NT2/D1 (cell line): ENCODE measurements at regions not wholly inside any gene's neighbourhood (a gene's known extent, or its start where the extent isn't known, plus 50 kb on each side); places are given as distances from the start of the nearest gene placed in this dataset.

ENCODE experiments used
- DNase-seq: peaks from one replicate; pipeline ENCODE4 v3.0.0-alpha.2; 2011; ENCODE audit warnings: low read depth, low spot score
- H3K27me3 ChIP-seq: 2 replicates; pipeline ENCODE4 v1.6.0; 2011; ENCODE audit warnings: mild to moderate bottlenecking; ENCODE audit not compliant: insufficient read length, insufficient read depth
- H3K36me3 ChIP-seq: 2 replicates; pipeline ENCODE4 v1.6.1; 2011; ENCODE audit warnings: mild to moderate bottlenecking, low read length, mixed read lengths; ENCODE audit not compliant: insufficient read depth, insufficient read length
- H3K4me1 ChIP-seq: 2 replicates; pipeline ENCODE4 v1.5.1; 2011; ENCODE audit not compliant: insufficient read depth, insufficient read length
- H3K4me3 ChIP-seq: 2 replicates; pipeline ENCODE4 v1.5.1; 2011; ENCODE audit warnings: low read depth; ENCODE audit not compliant: insufficient read length
- H3K9ac ChIP-seq: 2 replicates; pipeline ENCODE4 v1.6.0; 2011; ENCODE audit warnings: low read depth; ENCODE audit not compliant: insufficient read length
- H3K9me3 ChIP-seq: 2 replicates; pipeline ENCODE4 v1.5.1; 2011; ENCODE audit warnings: mild to moderate bottlenecking, low read length; ENCODE audit not compliant: insufficient read depth
- SUZ12 ChIP-seq: IDR thresholded peaks from 2 replicates; pipeline ENCODE4 v1.6.1; 2011; ENCODE audit not compliant: insufficient read length, insufficient read depth; ENCODE audit errors: extremely low read depth
- YY1 ChIP-seq: IDR thresholded peaks from 2 replicates; pipeline ENCODE4 v1.6.1; 2011; ENCODE audit not compliant: insufficient read length, insufficient read depth
- ZNF274 ChIP-seq: IDR thresholded peaks from 2 replicates; pipeline ENCODE4 v1.6.1; 2011; ENCODE audit warnings: mild to moderate bottlenecking, low read depth, low read length

- no peak overlapping the region for H3K9ac ChIP-seq
- no peak for DNase-seq
- no peaks in the 10 kb centered on the region for H3K27me3 ChIP-seq
- no peaks in the 10 kb centered on the region for H3K4me1 ChIP-seq
- no peaks in the 10 kb centered on the region for H3K36me3 ChIP-seq
- H3K4me3 ChIP-seq, result no peak overlapping the region
- H3K9me3 ChIP-seq, result peaks cover 21% of the 10 kb centered on the region
- no peak for TF ChIP-seq YY1
- TF ChIP-seq ZNF274, result no peak
- TF ChIP-seq SUZ12, result no peak
These were observed 62.4 kb upstream of the SPTLC1 start for GRCh38 chr9:92177591-92177990.

GRCh38 chr9:92176800-92177185 is 61.6 kb upstream of the SPTLC1 start:
- DNase-seq, result no peak
- H3K4me1 ChIP-seq, result no peaks in the 10 kb centered on the region
- peaks cover 21% of the 10 kb centered on the region for H3K9me3 ChIP-seq
- no peaks in the 10 kb centered on the region for H3K36me3 ChIP-seq
- H3K27me3 ChIP-seq, result no peaks in the 10 kb centered on the region
- no peak overlapping the region for H3K9ac ChIP-seq
- no peak for TF ChIP-seq YY1
- TF ChIP-seq ZNF274, result no peak
- H3K4me3 ChIP-seq, result no peak overlapping the region

- H3K4me3 ChIP-seq, result no peak overlapping the region
- no peak overlapping the region for H3K9ac ChIP-seq
- DNase-seq, result no peak
- H3K36me3 ChIP-seq, result no peaks in the 10 kb centered on the region
- peaks cover 17% of the 10 kb centered on the region; the same call in 1 of the 2 replicates for H3K9me3 ChIP-seq
- no peaks in the 10 kb centered on the region for H3K4me1 ChIP-seq
- no peaks in the 10 kb centered on the region for H3K27me3 ChIP-seq
- TF ChIP-seq SUZ12 (no peak), ZNF274 (no peak), YY1 (no peak)
These were observed 61.0 kb upstream of the SPTLC1 start for GRCh38 chr9:92176068-92176799.

GRCh38 chr9:92175441-92175840 is 60.2 kb upstream of the SPTLC1 start:
- H3K9ac ChIP-seq, result no peak overlapping the region
- TF ChIP-seq ZNF274 (no peak), SUZ12 (no peak), YY1 (no peak)
- H3K27me3 ChIP-seq, result no peaks in the 10 kb centered on the region
- H3K36me3 ChIP-seq, result no peaks in the 10 kb centered on the region
- DNase-seq, result no peak
- peaks cover 17% of the 10 kb centered on the region; the same call in 1 of the 2 replicates for H3K9me3 ChIP-seq
- no peak overlapping the region for H3K4me3 ChIP-seq
- H3K4me1 ChIP-seq, result no peaks in the 10 kb centered on the region

GRCh38 chr9:92173318-92173717 is 58.1 kb upstream of the SPTLC1 start:
- DNase-seq, result no peak
- no peak for TF ChIP-seq ZNF274
- no peak for TF ChIP-seq YY1
- TF ChIP-seq SUZ12, result no peak
- Histone ChIP-seq H3K4me1 (no peaks in the 10 kb centered on the region), H3K4me3 (no peak overlapping the region), H3K36me3 (no peaks in the 10 kb centered on the region), H3K27me3 (no peaks in the 10 kb centered on the region), H3K9me3 (peaks cover 17% of the 10 kb centered on the region; the same call in 1 of the 2 replicates), H3K9ac (no peak overlapping the region)

GRCh38 chr9:92171822-92172221 is 56.6 kb upstream of the SPTLC1 start:
- Histone ChIP-seq H3K9ac (no peak overlapping the region), H3K9me3 (peaks cover 17% of the 10 kb centered on the region; the same call in 1 of the 2 replicates), H3K4me3 (no peak overlapping the region), H3K36me3 (no peaks in the 10 kb centered on the region), H3K4me1 (no peaks in the 10 kb centered on the region), H3K27me3 (no peaks in the 10 kb centered on the region)
- no peak for TF ChIP-seq SUZ12
- TF ChIP-seq ZNF274, result no peak
- no peak for TF ChIP-seq YY1
- no peak for DNase-seq

GRCh38 chr9:92171281-92171680 is 56.1 kb upstream of the SPTLC1 start:
- no peaks in the 10 kb centered on the region for H3K27me3 ChIP-seq
- DNase-seq, result no peak
- H3K9ac ChIP-seq, result no peak overlapping the region
- TF ChIP-seq YY1 (no peak), ZNF274 (no peak), SUZ12 (no peak)
- no peaks in the 10 kb centered on the region for H3K4me1 ChIP-seq
- H3K36me3 ChIP-seq, result no peaks in the 10 kb centered on the region
- H3K4me3 ChIP-seq, result no peak overlapping the region
- H3K9me3 ChIP-seq, result peaks cover 17% of the 10 kb centered on the region; the same call in 1 of the 2 replicates
